ENCODE measurements at regions not wholly inside any gene's neighbourhood (a gene's known extent, or its start where the extent isn't known, plus 50 kb on each side); places are given as distances from the start of the nearest gene placed in this dataset.

GRCh38 chr18:28626756-28627155 lies 449.8 kb upstream of the CDH2 start:
- no peak for DNase-seq (ENCODE audit: low read depth in 2 of 3, low spot score in 2 of 3)

- no peak for DNase-seq (ENCODE audit: low read depth in 2 of 3, low spot score in 2 of 3)
Measured at GRCh38 chr18:28607991-28608390, 431.1 kb upstream of the CDH2 start.

GRCh38 chr18:28606686-28607085 lies 429.8 kb upstream of the CDH2 start:
- DNase-seq (ENCODE audit: low read depth in 2 of 3, low spot score in 2 of 3), result no peak

- no peak for DNase-seq (ENCODE audit: low read depth in 2 of 3, low spot score in 2 of 3)
Measured at GRCh38 chr18:28602391-28602790, 425.5 kb upstream of the CDH2 start.

GRCh38 chr18:28594034-28594433 lies 417.1 kb upstream of the CDH2 start:
- no peak for DNase-seq (ENCODE audit: low read depth in 2 of 3, low spot score in 2 of 3)

- DNase-seq (ENCODE audit: low read depth in 2 of 3, low spot score in 2 of 3), result no peak
Measured at GRCh38 chr18:28588884-28589549, 412.1 kb upstream of the CDH2 start.

GRCh38 chr18:28584731-28585130 lies 407.8 kb upstream of the CDH2 start:
- DNase-seq (ENCODE audit: low read depth in 2 of 3, low spot score in 2 of 3), result no peak

- no peak for DNase-seq (ENCODE audit: low read depth in 2 of 3, low spot score in 2 of 3)
Measured at GRCh38 chr18:28582724-28583123, 405.8 kb upstream of the CDH2 start.

- DNase-seq (ENCODE audit: low read depth in 2 of 3, low spot score in 2 of 3), result no peak
Measured at GRCh38 chr18:28581521-28582071, 404.7 kb upstream of the CDH2 start.

GRCh38 chr18:28576941-28577340 lies 400.0 kb upstream of the CDH2 start:
- DNase-seq (ENCODE audit: low read depth in 2 of 3, low spot score in 2 of 3), result peak in 2 of 3 donors; percentile 10 to 17

- DNase-seq (ENCODE audit: low read depth in 2 of 3, low spot score in 2 of 3), result no peak
Measured at GRCh38 chr18:28575123-28575522, 398.2 kb upstream of the CDH2 start.

- no peak for DNase-seq (ENCODE audit: low read depth in 2 of 3, low spot score in 2 of 3)
Measured at GRCh38 chr18:28574175-28574574, 397.2 kb upstream of the CDH2 start.

GRCh38 chr18:28571929-28572328 lies 395.0 kb upstream of the CDH2 start:
- DNase-seq (ENCODE audit: low read depth in 2 of 3, low spot score in 2 of 3), result no peak

- DNase-seq (ENCODE audit: low read depth in 2 of 3, low spot score in 2 of 3), result no peak
Measured at GRCh38 chr18:28560331-28560730, 383.4 kb upstream of the CDH2 start.

- DNase-seq (ENCODE audit: low read depth in 2 of 3, low spot score in 2 of 3), result no peak
Measured at GRCh38 chr18:28559511-28559910, 382.6 kb upstream of the CDH2 start.

GRCh38 chr18:28541934-28542333 lies 365.0 kb upstream of the CDH2 start:
- no peak for DNase-seq (ENCODE audit: low read depth in 2 of 3, low spot score in 2 of 3)

- DNase-seq (ENCODE audit: low read depth in 2 of 3, low spot score in 2 of 3), result no peak
Measured at GRCh38 chr18:28541276-28541930, 364.5 kb upstream of the CDH2 start.

GRCh38 chr18:28529644-28530043 lies 352.7 kb upstream of the CDH2 start:
- DNase-seq (ENCODE audit: low read depth in 2 of 3, low spot score in 2 of 3), result no peak

GRCh38 chr18:28526196-28526595 lies 349.3 kb upstream of the CDH2 start:
- no peak for DNase-seq (ENCODE audit: low read depth in 2 of 3, low spot score in 2 of 3)

GRCh38 chr18:28523758-28524475 lies 347.0 kb upstream of the CDH2 start:
- DNase-seq (ENCODE audit: low read depth in 2 of 3, low spot score in 2 of 3), result no peak

GRCh38 chr18:28522236-28522635 lies 345.3 kb upstream of the CDH2 start:
- DNase-seq (ENCODE audit: low read depth in 2 of 3, low spot score in 2 of 3), result no peak

GRCh38 chr18:28519997-28520396 lies 343.1 kb upstream of the CDH2 start:
- no peak for DNase-seq (ENCODE audit: low read depth in 2 of 3, low spot score in 2 of 3)

Measured in hematopoietic multipotent progenitor cell (in vitro differentiated cells).